Naive thymus-derived CD4-positive, alpha-beta T cell (primary cell): ENCODE measurements at regions not wholly inside any gene's neighbourhood (a gene's known extent, or its start where the extent isn't known, plus 50 kb on each side); places are given as distances from the start of the nearest gene placed in this dataset.

Experiments
- ATAC-seq: fragments of 150-1000 bp; cut with Tn5 transposase; 2 replicates; pipeline ENCODE4 v1.10.0; 2021; ENCODE audit warnings: mild to moderate bottlenecking, moderate library complexity
- CTCF ChIA-PET: fragments of 350-600 bp; sonication (Branson Sonifier 250); formaldehyde crosslinking; loops from one replicate; lab custom pipeline; 2021; ENCODE audit warnings: antibody characterized with exemption; lab: Charles Lee
- POLR2A ChIA-PET: fragments of 350-600 bp; sonication (Branson Sonifier 250); formaldehyde crosslinking; loops from one replicate; lab custom pipeline; 2021; ENCODE audit warnings: antibody characterized with exemption, inconsistent platforms; lab: Charles Lee
- DNase-seq, 9 donors: peaks; one replicate each; pipeline versions ENCODE4 v3.0.0 to v3.0.0-alpha.2; 2020 to 2022; ENCODE audit warnings: mixed read lengths in 1 of 9
- H3K27ac ChIP-seq: one replicate; pipeline ENCODE4 v1.7.0; 2013; ENCODE audit warnings: mild to moderate bottlenecking, low read depth, low read length, moderate library complexity
- H3K27me3 ChIP-seq, 2 donors: one replicate each; pipeline ENCODE4 v1.7.0; 2013; ENCODE audit warnings: low read length in 2 of 2, mild to moderate bottlenecking in 2 of 2, moderate library complexity in 2 of 2; ENCODE audit not compliant: control insufficient read depth in 2 of 2, insufficient read depth in 2 of 2
- H3K36me3 ChIP-seq, 3 experiments: 1 replicate in 2 of 3; 2 replicates in 1 of 3; pipeline ENCODE4 v1.7.0; 2013; ENCODE audit warnings: low read length in 3 of 3, mild to moderate bottlenecking in 3 of 3, moderate library complexity in 1 of 3; ENCODE audit not compliant: insufficient read depth in 3 of 3, control insufficient read depth in 2 of 3
- H3K4me1 ChIP-seq, 2 donors: one replicate each; pipeline ENCODE4 v1.7.0; 2013; ENCODE audit warnings: low read length in 2 of 2, mild to moderate bottlenecking in 2 of 2, moderate library complexity in 1 of 2; ENCODE audit not compliant: control insufficient read depth in 2 of 2, insufficient read depth in 2 of 2
- H3K4me3 ChIP-seq: 2 replicates; pipeline ENCODE4 v1.7.0; 2013; ENCODE audit warnings: mild to moderate bottlenecking, low read length
- H3K9me3 ChIP-seq, 3 experiments: 1 replicate in 2 of 3; 2 replicates in 1 of 3; pipeline ENCODE4 v1.7.0; 2013; ENCODE audit warnings: low read length in 3 of 3; ENCODE audit not compliant: control insufficient read depth in 2 of 3
- H3K27ac Mint-ChIP-seq, 9 donors: one replicate each; pipeline ENCODE4 v1.8.0; 2020 to 2022; ENCODE audit warnings: mixed read lengths in 9 of 9, mild to moderate bottlenecking in 8 of 9, moderate library complexity in 5 of 9, inconsistent platforms in 2 of 9
- H3K27me3 Mint-ChIP-seq, 5 donors: one replicate each; pipeline ENCODE4 v1.8.0; 2021 to 2022; ENCODE audit warnings: mixed read lengths in 5 of 5, mild to moderate bottlenecking in 1 of 5
- H3K36me3 Mint-ChIP-seq, 5 donors: one replicate each; pipeline ENCODE4 v1.8.0; 2020 to 2022; ENCODE audit warnings: mixed read lengths in 5 of 5, mild to moderate bottlenecking in 3 of 5, inconsistent platforms in 1 of 5
- H3K4me1 Mint-ChIP-seq, 7 donors: one replicate each; pipeline ENCODE4 v1.8.0; 2020 to 2022; ENCODE audit warnings: mixed read lengths in 7 of 7, mild to moderate bottlenecking in 3 of 7, inconsistent platforms in 1 of 7
- H3K4me3 Mint-ChIP-seq, 10 donors: one replicate each; pipeline ENCODE4 v1.8.0; 2020 to 2022; ENCODE audit warnings: mild to moderate bottlenecking in 10 of 10, mixed read lengths in 10 of 10, moderate library complexity in 6 of 10, inconsistent platforms in 2 of 10
- H3K9me3 Mint-ChIP-seq, 11 donors: one replicate each; pipeline ENCODE4 v1.8.0; 2020 to 2022; ENCODE audit warnings: mixed read lengths in 11 of 11, mild to moderate bottlenecking in 4 of 11, inconsistent platforms in 1 of 11, moderate library complexity in 1 of 11
- intact Hi-C, 2 donors: fragments of 100-400 bp; cut with micrococcal nuclease; formaldehyde crosslinking; loops; one replicate each; pipeline ENCODE4 v1.15.1; 2023

DNA sequence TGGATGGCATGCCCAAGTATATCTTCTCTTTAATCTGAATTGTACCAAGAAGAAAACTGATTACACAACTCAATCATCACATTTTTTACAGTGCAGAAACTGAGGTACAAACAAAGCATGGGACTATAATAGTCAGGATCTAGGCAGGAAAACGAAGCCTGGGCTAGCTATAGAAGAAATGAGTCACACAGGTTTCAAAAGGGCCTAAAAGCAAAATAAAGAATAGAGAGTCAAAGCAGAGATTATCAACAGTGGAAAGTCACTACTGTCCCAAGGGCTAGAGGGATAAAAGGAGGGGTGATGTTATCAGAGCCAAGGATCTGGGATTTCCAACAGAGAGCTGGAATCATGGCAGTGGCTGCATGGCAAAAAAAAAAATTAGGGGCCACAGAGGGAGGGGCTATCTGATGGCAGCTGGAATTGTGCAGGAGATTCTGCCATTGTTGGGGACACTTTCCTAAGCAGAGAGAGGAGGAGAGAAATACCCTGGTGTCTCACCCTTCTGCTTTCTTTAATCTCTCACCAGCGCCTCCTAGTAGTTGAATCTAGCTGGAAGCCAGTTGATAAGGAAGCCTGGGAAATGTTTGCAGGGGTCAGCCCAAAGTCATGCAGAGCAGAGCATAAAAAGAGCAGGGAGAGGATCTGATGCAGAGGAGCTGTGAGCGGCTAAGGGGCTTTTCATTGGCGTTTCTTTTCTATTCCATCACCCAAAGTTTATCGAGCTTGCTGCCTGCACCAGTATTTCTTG is 343.2 kb downstream of the ACTL7B start:
- ChIA-PET POLR2A (no interaction called here), CTCF (no interaction called here)
- DNase-seq (no peak), ATAC-seq (no peak)
- no peaks in the 10 kb centered on the region for H3K27me3 ChIP-seq
- no peak overlapping the region for H3K4me3 ChIP-seq
- peaks cover 0 to under 1% (median 0%) of the 10 kb centered on the region in 5 donors for H3K27me3 Mint-ChIP-seq
- no peak overlapping the region for H3K27ac ChIP-seq
- intact Hi-C loops, result no loop called here
- H3K9me3 Mint-ChIP-seq, result peaks cover 0 to 31% (median 7%) of the 10 kb centered on the region in 11 donors
- H3K27ac Mint-ChIP-seq, result no peak overlapping the region
- no peaks in the 10 kb centered on the region for H3K4me1 Mint-ChIP-seq
- H3K4me3 Mint-ChIP-seq, result no peak overlapping the region
- peaks cover 0 to 4% (median 4%) of the 10 kb centered on the region in 5 donors for H3K36me3 Mint-ChIP-seq
- H3K36me3 ChIP-seq, result no peaks in the 10 kb centered on the region
- no peaks in the 10 kb centered on the region for H3K9me3 ChIP-seq
- no peaks in the 10 kb centered on the region for H3K4me1 ChIP-seq

DNA sequence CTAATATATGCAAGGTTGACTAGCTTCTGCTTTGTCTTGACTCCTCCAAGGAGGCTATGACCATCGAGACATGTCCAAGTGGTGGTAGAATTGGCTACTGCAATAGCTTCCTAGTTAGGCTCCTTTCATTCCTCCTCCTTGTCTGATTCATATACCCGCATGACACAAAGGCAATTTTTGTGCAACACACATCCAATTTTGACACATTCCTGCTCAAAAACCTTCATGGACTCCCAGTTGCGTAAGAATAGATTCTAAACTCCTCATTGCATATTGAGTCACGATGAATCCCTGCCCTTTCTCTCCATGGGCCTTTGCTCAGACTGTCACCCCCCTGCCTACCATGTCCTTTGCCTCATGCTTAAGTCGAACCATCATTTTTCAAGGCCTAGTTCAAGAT is 344.5 kb downstream of the ACTL7B start:
- ATAC-seq, result no peak
- peaks cover 0 to 4% (median 4%) of the 10 kb centered on the region in 5 donors for H3K36me3 Mint-ChIP-seq
- no peak overlapping the region for H3K27ac Mint-ChIP-seq
- Histone ChIP-seq H3K36me3 (no peaks in the 10 kb centered on the region), H3K4me1 (no peaks in the 10 kb centered on the region), H3K9me3 (no peaks in the 10 kb centered on the region), H3K4me3 (no peak overlapping the region), H3K27me3 (no peaks in the 10 kb centered on the region), H3K27ac (no peak overlapping the region)
- no peaks in the 10 kb centered on the region for H3K27me3 Mint-ChIP-seq
- no peak for DNase-seq
- ChIA-PET CTCF (no interaction called here), POLR2A (no interaction called here)
- no peaks in the 10 kb centered on the region for H3K4me1 Mint-ChIP-seq
- no peak overlapping the region for H3K4me3 Mint-ChIP-seq
- intact Hi-C loops, result no loop called here
- peaks cover 0 to 27% (median 8%) of the 10 kb centered on the region in 11 donors for H3K9me3 Mint-ChIP-seq

- H3K36me3 ChIP-seq, result no peaks in the 10 kb centered on the region
- intact Hi-C loops, result no loop called here
- peaks cover 9 to 45% (median 17%) of the 10 kb centered on the region in 11 donors for H3K9me3 Mint-ChIP-seq
- ATAC-seq (no peak), DNase-seq (no peak)
- no peak overlapping the region for H3K4me3 Mint-ChIP-seq
- H3K27me3 Mint-ChIP-seq, result no peaks in the 10 kb centered on the region
- POLR2A ChIA-PET, result no interaction called here
- H3K27ac Mint-ChIP-seq, result no peak overlapping the region
- CTCF ChIA-PET, result interaction anchor here (0.7 kb wide), 1 partner anchor 83 kb away, joined by 6 read pairs; no protein-coding TSS in a partner anchor
- peaks cover 0 to 12% (median 0%) of the 10 kb centered on the region in 5 donors for H3K36me3 Mint-ChIP-seq
- no peaks in the 10 kb centered on the region for H3K27me3 ChIP-seq
- no peak overlapping the region for H3K4me3 ChIP-seq
- no peaks in the 10 kb centered on the region for H3K4me1 Mint-ChIP-seq
- H3K27ac ChIP-seq, result no peak overlapping the region
- no peaks in the 10 kb centered on the region for H3K9me3 ChIP-seq
- no peaks in the 10 kb centered on the region for H3K4me1 ChIP-seq
Observed at GRCh38 chr9:108496846-108497245, 358.9 kb downstream of the ACTL7B start.

GRCh38 chr9:108489567-108489966 is 366.2 kb downstream of the ACTL7B start:
- CTCF ChIA-PET, result no interaction called here
- DNase-seq (no peak), ATAC-seq (no peak)
- Histone ChIP-seq H3K36me3 (no peaks in the 10 kb centered on the region), H3K4me3 (no peak overlapping the region), H3K27me3 (no peaks in the 10 kb centered on the region), H3K27ac (no peak overlapping the region), H3K4me1 (no peaks in the 10 kb centered on the region), H3K9me3 (no peaks in the 10 kb centered on the region)
- Mint-ChIP-seq H3K36me3 (peaks cover 0 to 10% (median 0%) of the 10 kb centered on the region in 5 donors), H3K27ac (no peak overlapping the region), H3K4me1 (peaks cover 0 to 3% (median 0%) of the 10 kb centered on the region in 7 donors), H3K4me3 (no peak overlapping the region), H3K27me3 (peaks cover 0 to 6% (median 0%) of the 10 kb centered on the region in 5 donors), H3K9me3 (peaks cover 0 to 32% (median 13%) of the 10 kb centered on the region in 11 donors)
- POLR2A ChIA-PET, result no interaction called here
- intact Hi-C loops, result no loop called here

DNA sequence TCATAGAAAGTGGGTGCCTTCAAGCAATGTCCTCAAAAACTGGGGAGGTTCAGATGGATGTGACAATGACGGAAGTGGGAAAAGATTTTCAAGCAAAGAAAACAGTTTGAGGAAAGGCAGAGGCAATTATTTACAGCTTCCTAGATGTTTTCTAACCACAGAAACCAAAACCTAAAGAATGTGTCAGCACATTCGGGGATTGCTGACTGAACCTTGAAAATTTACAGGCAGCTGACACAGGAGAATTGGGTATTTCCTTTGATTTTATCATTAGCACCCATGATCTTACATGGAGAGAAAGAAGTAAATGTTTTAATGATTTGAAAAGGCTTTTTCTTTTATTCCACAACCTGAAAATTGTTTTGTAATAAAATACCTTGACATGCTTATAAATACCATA is 369.0 kb downstream of the ACTL7B start:
- ChIA-PET POLR2A (no interaction called here), CTCF (no interaction called here)
- intact Hi-C loops, result no loop called here
- peaks cover 0 to 10% (median 4%) of the 10 kb centered on the region in 5 donors for H3K27me3 Mint-ChIP-seq
- peaks cover 0 to 25% (median 14%) of the 10 kb centered on the region in 11 donors for H3K9me3 Mint-ChIP-seq
- no peaks in the 10 kb centered on the region for H3K36me3 ChIP-seq
- no peak overlapping the region for H3K27ac ChIP-seq
- H3K9me3 ChIP-seq, result no peaks in the 10 kb centered on the region
- H3K4me3 ChIP-seq, result no peak overlapping the region
- H3K4me1 Mint-ChIP-seq, result peaks cover 0 to 3% (median 0%) of the 10 kb centered on the region in 7 donors
- peaks cover 0 to 10% (median 0%) of the 10 kb centered on the region in 5 donors for H3K36me3 Mint-ChIP-seq
- no peaks in the 10 kb centered on the region for H3K4me1 ChIP-seq
- DNase-seq (no peak), ATAC-seq (no peak)
- H3K27me3 ChIP-seq, result no peaks in the 10 kb centered on the region
- no peak overlapping the region for H3K4me3 Mint-ChIP-seq
- no peak overlapping the region for H3K27ac Mint-ChIP-seq

- Histone ChIP-seq H3K4me3 (no peak overlapping the region), H3K27ac (no peak overlapping the region), H3K9me3 (no peaks in the 10 kb centered on the region), H3K4me1 (no peaks in the 10 kb centered on the region), H3K36me3 (no peaks in the 10 kb centered on the region), H3K27me3 (no peaks in the 10 kb centered on the region)
- no peak overlapping the region for H3K27ac Mint-ChIP-seq
- CTCF ChIA-PET, result no interaction called here
- H3K36me3 Mint-ChIP-seq, result peaks cover 0 to 6% (median 0%) of the 10 kb centered on the region in 5 donors
- DNase-seq (no peak), ATAC-seq (no peak)
- H3K9me3 Mint-ChIP-seq, result peaks cover 0 to 25% (median 8%) of the 10 kb centered on the region in 11 donors
- intact Hi-C loops, result no loop called here
- POLR2A ChIA-PET, result no interaction called here
- H3K4me1 Mint-ChIP-seq, result peaks cover 0 to 3% (median 0%) of the 10 kb centered on the region in 7 donors
- H3K27me3 Mint-ChIP-seq, result peaks cover 0 to 12% (median 0%) of the 10 kb centered on the region in 5 donors
- H3K4me3 Mint-ChIP-seq, result no peak overlapping the region
Observed at GRCh38 chr9:108484468-108484867, 371.3 kb downstream of the ACTL7B start.

DNA sequence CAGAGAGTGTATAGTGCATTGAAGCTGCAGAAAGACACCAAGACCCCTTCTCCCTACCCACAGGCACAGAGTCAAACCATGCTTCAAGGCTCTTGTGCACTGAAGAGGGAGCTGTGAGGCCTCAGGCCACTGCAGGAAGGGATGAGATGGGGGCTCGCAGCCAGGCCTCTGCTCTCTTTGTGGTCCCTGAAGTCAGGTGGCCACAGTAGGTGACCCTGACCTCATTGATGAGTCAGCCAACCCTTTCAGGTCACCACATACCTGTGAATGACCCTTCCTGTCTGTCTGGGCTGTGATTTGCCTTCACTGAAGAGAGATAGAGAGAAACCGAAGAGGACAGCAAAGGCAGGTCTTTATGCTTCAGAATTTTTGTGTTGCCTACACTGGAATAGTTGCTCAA is 372.1 kb downstream of the ACTL7B start:
- no peak overlapping the region for H3K27ac ChIP-seq
- intact Hi-C loops, result no loop called here

More for the DNA sequence above, 372.1 kb downstream of the ACTL7B start:
- Mint-ChIP-seq H3K27me3 (peaks cover 0 to 12% (median 0%) of the 10 kb centered on the region in 5 donors), H3K4me3 (no peak overlapping the region), H3K27ac (no peak overlapping the region), H3K9me3 (peaks cover 0 to 18% (median 3%) of the 10 kb centered on the region in 11 donors), H3K36me3 (peaks cover 0 to 3% (median 0%) of the 10 kb centered on the region in 5 donors), H3K4me1 (peaks cover 0 to 3% (median 0%) of the 10 kb centered on the region in 7 donors)
- Histone ChIP-seq H3K4me1 (no peaks in the 10 kb centered on the region), H3K9me3 (no peaks in the 10 kb centered on the region), H3K4me3 (no peak overlapping the region), H3K36me3 (no peaks in the 10 kb centered on the region), H3K27me3 (no peaks in the 10 kb centered on the region)
- POLR2A ChIA-PET, result no interaction called here
- CTCF ChIA-PET, result no interaction called here
- ATAC-seq (no peak), DNase-seq (no peak)
